GM12864 (cell line): ENCODE measurements at regions not wholly inside any gene's neighbourhood (a gene's known extent, or its start where the extent isn't known, plus 50 kb on each side); places are given as distances from the start of the nearest gene placed in this dataset.

Experiments used
- DNase-seq: peaks from one replicate; pipeline ENCODE4 v3.0.0-alpha.2; 2011; ENCODE audit warnings: low read depth
- H3K4me3 ChIP-seq: 2 replicates; pipeline ENCODE4 v1.5.1; 2011; ENCODE audit warnings: mild to moderate bottlenecking, low read depth, low read length, control low read depth
- TF ChIP-seq, protein P1 (sequence below): IDR thresholded peaks from 2 replicates; pipeline ENCODE4 v1.5.1; 2011; ENCODE audit warnings: low read depth, mild to moderate bottlenecking, moderate library complexity, low read length, control low read depth, inconsistent platforms; ENCODE audit errors: missing control alignments

DNA sequence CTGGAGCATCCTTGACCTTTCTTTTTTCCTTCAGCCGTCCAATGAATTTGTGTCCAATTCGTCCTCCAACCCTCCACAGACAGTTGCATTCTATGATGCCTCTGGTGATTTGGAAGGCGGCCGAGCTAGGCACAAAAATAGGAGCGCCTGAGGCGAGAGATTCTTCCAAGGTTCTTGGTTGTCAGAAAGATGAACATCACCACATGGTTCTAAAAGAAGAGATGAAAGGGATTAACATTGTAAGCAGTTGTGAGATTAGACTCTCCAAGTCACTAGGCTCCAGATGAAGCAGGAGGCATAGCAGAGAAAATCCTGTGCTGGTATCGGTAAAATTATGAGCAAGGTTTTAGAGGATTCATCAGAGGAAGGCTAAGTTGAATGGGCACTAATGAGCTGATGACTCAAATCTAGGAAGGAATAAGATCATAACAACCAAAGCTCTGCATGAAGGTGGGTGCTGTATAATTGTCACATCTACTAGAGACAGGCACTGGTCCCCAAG is 75.4 kb upstream of the MAP4K3 start:
- TF ChIP-seq, protein P1, sequence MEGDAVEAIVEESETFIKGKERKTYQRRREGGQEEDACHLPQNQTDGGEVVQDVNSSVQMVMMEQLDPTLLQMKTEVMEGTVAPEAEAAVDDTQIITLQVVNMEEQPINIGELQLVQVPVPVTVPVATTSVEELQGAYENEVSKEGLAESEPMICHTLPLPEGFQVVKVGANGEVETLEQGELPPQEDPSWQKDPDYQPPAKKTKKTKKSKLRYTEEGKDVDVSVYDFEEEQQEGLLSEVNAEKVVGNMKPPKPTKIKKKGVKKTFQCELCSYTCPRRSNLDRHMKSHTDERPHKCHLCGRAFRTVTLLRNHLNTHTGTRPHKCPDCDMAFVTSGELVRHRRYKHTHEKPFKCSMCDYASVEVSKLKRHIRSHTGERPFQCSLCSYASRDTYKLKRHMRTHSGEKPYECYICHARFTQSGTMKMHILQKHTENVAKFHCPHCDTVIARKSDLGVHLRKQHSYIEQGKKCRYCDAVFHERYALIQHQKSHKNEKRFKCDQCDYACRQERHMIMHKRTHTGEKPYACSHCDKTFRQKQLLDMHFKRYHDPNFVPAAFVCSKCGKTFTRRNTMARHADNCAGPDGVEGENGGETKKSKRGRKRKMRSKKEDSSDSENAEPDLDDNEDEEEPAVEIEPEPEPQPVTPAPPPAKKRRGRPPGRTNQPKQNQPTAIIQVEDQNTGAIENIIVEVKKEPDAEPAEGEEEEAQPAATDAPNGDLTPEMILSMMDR, result no peak
- no peak overlapping the region for H3K4me3 ChIP-seq
- no peak for DNase-seq

DNA sequence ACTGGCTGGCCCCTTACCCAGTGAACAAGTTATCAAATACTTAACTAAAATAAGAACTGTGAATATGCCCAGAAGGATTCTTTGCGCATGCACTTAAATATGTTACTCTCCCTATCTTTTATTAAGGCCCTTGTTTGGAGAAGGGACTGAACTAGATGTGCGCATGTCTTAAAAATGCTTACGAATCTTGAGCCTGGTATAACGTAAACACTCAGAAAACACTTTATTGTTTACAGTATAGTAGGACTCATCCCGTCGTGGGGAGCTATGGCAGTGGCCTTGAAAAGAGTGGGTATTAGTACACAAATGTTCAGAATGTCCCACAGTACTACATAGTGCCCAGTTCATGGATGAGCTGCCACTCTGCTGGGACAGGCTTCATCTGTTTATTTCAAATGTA is 75.9 kb upstream of the MAP4K3 start:
- H3K4me3 ChIP-seq, result no peak overlapping the region
- TF ChIP-seq, protein P1, result no peak

DNA sequence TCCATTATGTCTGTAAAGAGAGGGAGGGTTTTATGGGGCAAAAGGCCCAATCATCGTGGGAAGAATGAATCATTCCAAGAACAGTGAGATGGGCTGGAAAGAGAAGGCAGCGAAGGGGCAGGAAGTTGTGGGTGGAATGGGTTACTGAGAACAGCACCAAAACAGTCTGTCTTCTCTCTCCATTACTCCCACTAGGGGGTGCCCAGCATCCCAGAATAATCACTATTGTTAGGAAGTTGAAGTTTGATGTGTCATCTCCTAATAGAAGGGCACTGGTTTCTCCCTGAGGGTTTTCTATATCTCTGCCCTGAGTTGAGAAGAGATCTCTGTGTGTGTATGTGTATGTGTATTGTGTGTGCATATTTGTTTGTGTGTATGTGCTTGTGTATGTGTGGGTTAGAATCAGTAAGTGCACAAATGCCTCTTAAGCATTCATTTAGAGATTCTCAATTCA is 76.6 kb upstream of the MAP4K3 start:
- DNase-seq, result peak; percentile 67
- TF ChIP-seq, protein P1, result peak; percentile 65
- H3K4me3 ChIP-seq, result no peak overlapping the region

More for the DNA sequence above, 75.9 kb upstream of the MAP4K3 start:
- DNase-seq, result no peak

DNA sequence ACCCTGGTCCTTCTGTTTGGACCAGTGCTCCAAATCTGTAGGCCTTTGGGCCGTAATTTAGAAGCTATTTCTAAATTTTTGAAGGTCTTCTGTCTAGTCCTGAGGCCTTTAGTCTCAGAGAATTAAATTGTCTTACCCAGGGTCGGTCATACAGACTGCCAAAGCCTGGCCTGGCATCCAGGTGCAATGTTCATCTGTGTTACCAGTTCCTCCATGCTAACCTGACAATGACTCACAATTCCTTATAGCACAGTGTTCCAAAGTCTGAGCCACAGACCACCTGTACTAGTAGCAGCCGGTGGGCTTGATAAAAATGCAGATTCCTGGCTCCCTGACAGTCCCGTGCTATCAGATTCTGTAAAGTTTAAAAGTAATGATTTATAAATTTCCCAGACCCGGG is 77.7 kb upstream of the MAP4K3 start:
- no peak overlapping the region for H3K4me3 ChIP-seq
- no peak for DNase-seq
- TF ChIP-seq, protein P1, result no peak

DNA sequence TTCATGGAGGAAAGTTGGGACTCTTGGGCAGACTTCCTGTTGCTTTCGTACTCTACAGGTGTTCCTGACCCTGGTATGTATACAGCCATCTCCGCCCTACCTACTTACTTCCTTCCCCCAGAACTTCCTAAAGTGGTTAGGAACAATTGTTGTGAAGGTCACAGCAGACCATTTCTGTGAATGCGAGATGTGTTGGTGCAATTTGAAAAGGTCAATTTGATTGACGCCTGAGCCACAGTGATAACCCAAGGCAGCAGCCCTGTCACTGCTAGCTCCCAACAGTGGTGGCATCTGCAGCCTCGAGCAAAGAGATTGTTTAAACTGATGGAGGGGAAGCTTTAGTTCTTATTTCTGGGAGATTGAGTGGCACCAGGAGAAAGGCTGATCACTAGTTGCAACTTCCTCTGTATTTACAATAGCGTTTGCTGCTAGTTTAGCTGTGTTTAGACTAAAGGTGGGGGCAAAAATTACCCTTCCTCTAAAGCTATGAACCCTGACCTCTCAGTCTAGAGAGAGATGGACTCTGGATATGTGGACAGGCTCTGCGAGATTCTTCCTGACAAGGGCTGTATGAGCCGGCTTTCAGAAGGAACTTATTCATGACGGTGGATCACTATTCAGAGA is 78.3 kb upstream of the MAP4K3 start:
- DNase-seq, result no peak
- TF ChIP-seq, protein P1, result no peak
- H3K4me3 ChIP-seq, result no peak overlapping the region

DNA sequence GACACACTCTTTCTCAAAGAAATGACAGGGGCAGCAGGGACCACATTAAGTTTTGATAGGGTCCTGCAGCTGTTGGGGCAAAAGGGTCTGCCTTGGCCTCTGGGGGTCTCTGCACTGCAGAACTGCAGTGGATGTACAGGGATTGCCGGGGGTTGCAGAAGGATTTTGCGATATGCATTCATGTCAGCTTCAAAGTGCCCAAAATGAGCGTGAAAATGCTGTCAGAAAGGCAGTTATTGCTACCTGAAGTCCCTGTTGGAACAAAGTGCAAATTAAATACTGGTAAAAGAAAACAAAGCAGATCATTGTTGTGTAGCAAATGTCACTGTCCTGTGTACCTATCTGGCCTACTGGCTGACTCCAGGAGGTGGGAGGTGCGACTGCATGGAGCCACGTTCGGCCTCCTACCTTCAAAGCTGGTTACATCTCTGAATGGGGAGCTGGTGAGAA is 78.8 kb upstream of the MAP4K3 start:
- DNase-seq, result no peak
- TF ChIP-seq, protein P1, result no peak
- no peak overlapping the region for H3K4me3 ChIP-seq
